GM18873 (cell line): ENCODE measurements at regions not wholly inside any gene's neighbourhood (a gene's known extent, or its start where the extent isn't known, plus 50 kb on each side); places are given as distances from the start of the nearest gene placed in this dataset.

Source experiments
- ATAC-seq: cut with Tn5 transposase; IDR thresholded peaks from one replicate; pipeline ENCODE4 v1.9.1; 2021; ENCODE audit warnings: mild to moderate bottlenecking, moderate library complexity, moderate number of reproducible peaks; ENCODE audit not compliant: unreplicated experiment, low FRiP score

- no peak for ATAC-seq
Observed at GRCh38 chr7:36029311-36029710, 123.7 kb upstream of the EEPD1 start.

DNA sequence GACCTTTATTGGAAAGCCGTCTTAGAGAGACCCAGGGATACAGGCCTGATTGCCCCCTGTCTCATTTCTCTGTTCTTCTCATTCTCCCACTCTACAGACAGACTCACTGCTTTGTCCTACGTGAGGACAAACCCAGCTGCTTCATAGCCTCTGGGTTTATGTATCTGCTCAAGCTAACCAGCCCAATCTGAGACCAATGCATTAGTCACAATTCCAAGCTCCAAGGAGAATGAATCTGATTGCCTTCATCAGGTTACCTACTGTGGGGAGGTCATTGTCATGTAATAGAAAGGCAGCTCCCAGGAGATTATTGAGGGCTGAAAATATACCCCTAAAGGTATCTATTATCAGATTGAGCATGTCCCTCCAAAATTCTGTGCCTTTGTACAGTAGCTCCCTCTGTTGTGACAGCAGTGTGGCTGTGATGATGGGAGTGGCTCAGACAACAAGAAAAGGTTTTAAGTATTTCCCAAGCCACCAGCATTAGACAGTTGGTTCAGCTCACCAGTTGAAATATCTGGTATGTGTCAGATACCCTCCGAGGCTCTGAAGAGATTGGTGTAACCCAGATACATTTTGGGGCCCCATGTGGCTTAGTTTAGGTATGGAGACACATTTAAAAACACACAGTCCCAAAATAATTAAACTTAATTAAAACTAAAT lies 123.1 kb upstream of the EEPD1 start:
- ATAC-seq: no peak

DNA sequence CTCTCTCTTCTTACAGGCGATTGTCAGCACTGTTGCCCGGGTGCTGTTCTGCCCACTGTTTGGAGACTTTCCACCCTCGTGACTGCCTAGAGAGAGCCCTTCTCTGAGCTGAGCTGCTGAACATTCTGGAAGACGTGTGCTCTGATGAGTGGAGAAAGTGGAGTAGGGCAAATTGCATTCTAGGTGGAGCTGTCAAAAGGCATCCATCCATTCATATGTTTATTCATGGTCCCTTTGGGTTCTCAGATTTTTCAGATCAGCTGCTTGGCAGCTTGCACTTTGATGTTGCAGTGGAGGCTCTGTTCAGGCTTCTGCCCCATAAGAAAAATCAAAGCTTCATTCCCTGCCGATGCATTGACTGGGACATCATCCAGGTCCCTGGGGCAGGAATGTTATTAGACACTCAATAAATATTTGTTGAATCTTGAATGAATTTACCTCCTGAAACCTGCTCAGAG lies 120.7 kb upstream of the EEPD1 start:
- ATAC-seq: no peak

GRCh38 chr7:36034020-36034419 lies 119.0 kb upstream of the EEPD1 start:
- no peak for ATAC-seq

GRCh38 chr7:36035186-36035585 lies 117.9 kb upstream of the EEPD1 start:
- ATAC-seq: no peak

- ATAC-seq: no peak
Observed at GRCh38 chr7:36036590-36036989, 116.5 kb upstream of the EEPD1 start.

DNA sequence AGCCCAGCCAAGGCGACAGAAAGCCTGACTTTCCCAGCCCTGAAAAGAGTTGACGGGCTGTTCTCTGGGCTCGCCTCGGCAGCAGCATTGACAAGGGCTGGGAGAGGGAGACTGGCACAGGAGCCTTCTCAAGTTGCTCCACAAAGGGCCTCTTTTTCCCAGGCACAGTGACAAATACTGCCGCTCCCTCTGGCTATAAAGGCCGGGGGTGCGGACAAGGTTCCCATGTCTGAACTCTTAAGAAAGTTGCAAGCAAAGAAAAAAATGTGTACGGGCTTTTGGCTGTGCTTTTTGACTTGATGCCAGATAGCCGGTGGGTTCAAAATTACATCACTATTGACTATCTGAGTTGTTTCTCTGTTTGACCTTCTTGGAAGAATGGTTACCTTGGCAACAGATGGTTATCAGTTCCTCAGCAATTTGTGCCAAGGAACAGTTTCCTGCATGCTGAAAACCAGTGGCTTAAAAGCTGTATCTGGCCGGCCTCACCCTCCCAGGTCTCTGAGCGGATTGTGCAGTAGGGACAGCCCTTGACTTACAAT lies 115.9 kb upstream of the EEPD1 start:
- no peak for ATAC-seq

DNA sequence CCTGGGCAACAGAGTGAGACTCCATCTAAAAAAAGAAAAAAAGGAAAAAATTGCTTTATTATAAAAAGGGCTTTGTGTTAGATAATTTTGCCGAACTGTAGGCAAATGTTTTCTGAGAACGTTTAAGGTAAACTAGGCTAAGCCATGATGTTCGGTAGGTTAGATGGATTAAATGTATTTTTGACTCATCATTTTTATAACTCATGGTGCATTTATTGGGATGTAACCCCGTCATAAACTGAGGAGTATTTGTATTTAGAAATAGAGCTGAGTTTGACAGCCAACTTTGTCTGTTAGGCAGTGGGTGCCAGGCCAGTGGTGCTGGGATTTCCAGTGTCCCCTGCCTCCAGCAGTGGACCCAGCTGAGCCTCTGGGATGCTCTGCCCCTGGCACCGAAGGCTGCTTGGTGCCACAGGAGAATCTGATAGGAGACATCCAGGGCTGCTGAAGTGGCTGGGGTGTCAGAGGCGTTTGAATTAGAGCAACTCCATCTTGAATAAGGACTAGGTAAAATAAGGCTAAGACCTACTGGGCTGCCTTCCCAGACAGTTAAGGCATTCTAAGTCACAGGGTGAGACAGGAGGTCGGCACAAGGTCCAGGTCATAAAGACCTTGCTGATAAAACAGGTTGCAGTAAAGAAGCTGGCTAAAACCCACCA lies 114.9 kb upstream of the EEPD1 start:
- no peak for ATAC-seq

- no peak for ATAC-seq
Observed at GRCh38 chr7:36039243-36039642, 113.8 kb upstream of the EEPD1 start.

- ATAC-seq: no peak
Observed at GRCh38 chr7:36039671-36040070, 113.4 kb upstream of the EEPD1 start.

GRCh38 chr7:36040679-36041078 lies 112.4 kb upstream of the EEPD1 start:
- ATAC-seq: no peak

GRCh38 chr7:36044101-36044892 lies 108.8 kb upstream of the EEPD1 start:
- no peak for ATAC-seq

- ATAC-seq: no peak
Observed at GRCh38 chr7:36045326-36045725, 107.7 kb upstream of the EEPD1 start.

GRCh38 chr7:36045830-36046341 lies 107.2 kb upstream of the EEPD1 start:
- no peak for ATAC-seq

- no peak for ATAC-seq
Observed at GRCh38 chr7:36047091-36047658, 105.9 kb upstream of the EEPD1 start.

DNA sequence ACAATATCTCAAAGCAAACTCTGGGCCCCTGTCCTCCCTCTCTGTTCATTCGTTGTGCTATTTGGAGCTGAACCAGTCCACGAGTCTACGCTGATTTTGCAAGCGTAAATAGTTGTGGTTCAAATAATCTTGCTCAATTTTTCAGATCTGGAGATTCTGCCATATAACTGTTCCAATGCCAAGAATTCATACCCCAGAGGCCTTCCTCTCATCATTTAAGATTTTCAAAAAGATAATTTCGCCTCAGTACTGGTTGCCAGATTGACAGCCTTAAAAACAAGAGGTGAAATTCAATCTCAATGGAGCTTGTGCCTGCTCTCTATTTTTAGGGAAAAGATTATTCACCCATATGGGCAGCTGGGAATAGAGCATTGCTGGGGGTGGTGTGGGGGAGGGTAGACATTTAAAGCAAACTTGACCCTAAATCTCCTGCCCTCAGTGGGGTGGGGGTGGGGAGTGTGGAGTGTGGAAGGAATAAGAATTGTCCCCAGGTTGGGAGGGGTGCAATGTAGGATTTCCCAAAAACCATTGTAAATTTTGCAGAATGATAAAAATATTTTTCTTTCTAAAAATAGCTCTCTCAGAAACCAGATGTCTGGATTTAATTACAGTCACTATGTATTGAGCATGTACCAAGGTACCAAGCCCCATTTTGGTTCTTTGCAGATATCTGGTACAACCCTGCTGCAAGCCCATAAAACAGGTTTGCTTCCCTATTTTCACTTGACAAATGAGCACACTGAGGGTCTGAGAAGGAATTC lies 104.7 kb upstream of the EEPD1 start:
- no peak for ATAC-seq

- ATAC-seq: no peak
Observed at GRCh38 chr7:36048902-36049240, 104.2 kb upstream of the EEPD1 start.

- no peak for ATAC-seq
Observed at GRCh38 chr7:36051501-36051900, 101.6 kb upstream of the EEPD1 start.

- no peak for ATAC-seq
Observed at GRCh38 chr7:36053589-36053988, 99.5 kb upstream of the EEPD1 start.

- no peak for ATAC-seq
Observed at GRCh38 chr7:36054637-36055036, 98.4 kb upstream of the EEPD1 start.
